ENCODE measurements at regions not wholly inside any gene's neighbourhood (a gene's known extent, or its start where the extent isn't known, plus 50 kb on each side); places are given as distances from the start of the nearest gene placed in this dataset.

- TF ChIP-seq CTCF (conservative IDR thresholded peaks at IDR 0.05 in 1 of 2, IDR thresholded peaks at IDR 0.05 in 1 of 2; ENCODE audit: low read depth in 1 of 2, low read length in 2 of 2) (no peak), EZH2 (IDR thresholded peaks at IDR 0.05; ENCODE audit: low read length, missing control alignments) (no peak)
These were observed 143.1 kb downstream of the EDN3 start for GRCh38 chr20:59443550-59443949.

Measured in fibroblast of lung (primary cell).